ENCODE measurements at regions not wholly inside any gene's neighbourhood (a gene's known extent, or its start where the extent isn't known, plus 50 kb on each side); places are given as distances from the start of the nearest gene placed in this dataset.

DNA sequence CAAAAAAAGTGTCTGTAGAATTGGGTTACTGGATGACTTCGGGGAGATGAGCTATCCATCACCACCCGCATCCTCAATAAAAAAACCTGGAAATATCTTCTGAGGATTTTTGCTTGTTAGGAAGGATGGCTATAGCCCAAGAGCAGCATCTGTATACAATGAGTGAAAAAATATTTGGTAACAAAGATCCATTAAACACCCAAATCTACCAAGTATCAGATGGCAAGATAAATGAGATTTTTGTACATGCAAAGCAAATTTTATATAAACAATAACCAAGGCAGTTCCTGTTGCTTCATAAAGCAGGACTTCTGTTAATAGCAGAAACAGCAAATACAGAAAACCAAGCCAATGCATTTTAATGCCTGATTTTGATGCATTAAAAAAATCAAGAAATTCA, 166.6 kb downstream of the SLC28A3 start:
- H3K36me3 Mint-ChIP-seq (ENCODE audit: low read depth) = no peaks in the 10 kb centered on the region
- no peak overlapping the region for H3K4me3 Mint-ChIP-seq
- no peak overlapping the region for H3K27ac Mint-ChIP-seq (ENCODE audit: unreplicated experiment)
- peaks cover 5% of the 10 kb centered on the region for H3K4me1 Mint-ChIP-seq
- no peak for DNase-seq (ENCODE audit: low read depth, low spot score)
- H3K9me3 Mint-ChIP-seq = peaks cover 4% of the 10 kb centered on the region
- TF ChIP-seq, protein P1, sequence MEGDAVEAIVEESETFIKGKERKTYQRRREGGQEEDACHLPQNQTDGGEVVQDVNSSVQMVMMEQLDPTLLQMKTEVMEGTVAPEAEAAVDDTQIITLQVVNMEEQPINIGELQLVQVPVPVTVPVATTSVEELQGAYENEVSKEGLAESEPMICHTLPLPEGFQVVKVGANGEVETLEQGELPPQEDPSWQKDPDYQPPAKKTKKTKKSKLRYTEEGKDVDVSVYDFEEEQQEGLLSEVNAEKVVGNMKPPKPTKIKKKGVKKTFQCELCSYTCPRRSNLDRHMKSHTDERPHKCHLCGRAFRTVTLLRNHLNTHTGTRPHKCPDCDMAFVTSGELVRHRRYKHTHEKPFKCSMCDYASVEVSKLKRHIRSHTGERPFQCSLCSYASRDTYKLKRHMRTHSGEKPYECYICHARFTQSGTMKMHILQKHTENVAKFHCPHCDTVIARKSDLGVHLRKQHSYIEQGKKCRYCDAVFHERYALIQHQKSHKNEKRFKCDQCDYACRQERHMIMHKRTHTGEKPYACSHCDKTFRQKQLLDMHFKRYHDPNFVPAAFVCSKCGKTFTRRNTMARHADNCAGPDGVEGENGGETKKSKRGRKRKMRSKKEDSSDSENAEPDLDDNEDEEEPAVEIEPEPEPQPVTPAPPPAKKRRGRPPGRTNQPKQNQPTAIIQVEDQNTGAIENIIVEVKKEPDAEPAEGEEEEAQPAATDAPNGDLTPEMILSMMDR (conservative IDR thresholded peaks at IDR 0.05) = no peak
- H3K27me3 Mint-ChIP-seq (ENCODE audit: low read depth) = no peaks in the 10 kb centered on the region

DNA sequence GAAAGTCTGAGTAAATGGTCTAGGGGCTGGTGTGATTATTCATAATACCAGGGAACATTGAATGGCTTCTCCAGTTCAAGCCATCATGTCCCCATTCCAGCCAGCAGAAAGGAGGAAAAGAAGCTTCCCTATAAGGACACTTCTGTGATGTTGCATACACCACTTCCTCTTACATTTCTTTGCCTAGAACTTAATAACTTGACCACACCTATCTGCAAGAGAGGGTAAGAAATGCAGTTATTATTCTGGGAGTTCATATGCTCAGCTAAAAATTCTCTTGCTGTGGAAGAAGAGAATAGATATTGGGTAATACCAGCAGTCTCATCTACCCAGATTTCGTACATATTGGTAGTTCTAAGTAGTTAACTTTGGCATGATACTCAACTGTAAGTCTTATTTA, 166.1 kb downstream of the SLC28A3 start:
- Mint-ChIP-seq H3K4me1 (peaks cover 5% of the 10 kb centered on the region), H3K27me3 (ENCODE audit: low read depth) (no peaks in the 10 kb centered on the region), H3K36me3 (ENCODE audit: low read depth) (no peaks in the 10 kb centered on the region), H3K9me3 (peaks cover 5% of the 10 kb centered on the region), H3K27ac (ENCODE audit: unreplicated experiment) (no peak overlapping the region), H3K4me3 (no peak overlapping the region)
- DNase-seq (ENCODE audit: low read depth, low spot score) = no peak
- TF ChIP-seq, protein P1 (conservative IDR thresholded peaks at IDR 0.05) = no peak

DNA sequence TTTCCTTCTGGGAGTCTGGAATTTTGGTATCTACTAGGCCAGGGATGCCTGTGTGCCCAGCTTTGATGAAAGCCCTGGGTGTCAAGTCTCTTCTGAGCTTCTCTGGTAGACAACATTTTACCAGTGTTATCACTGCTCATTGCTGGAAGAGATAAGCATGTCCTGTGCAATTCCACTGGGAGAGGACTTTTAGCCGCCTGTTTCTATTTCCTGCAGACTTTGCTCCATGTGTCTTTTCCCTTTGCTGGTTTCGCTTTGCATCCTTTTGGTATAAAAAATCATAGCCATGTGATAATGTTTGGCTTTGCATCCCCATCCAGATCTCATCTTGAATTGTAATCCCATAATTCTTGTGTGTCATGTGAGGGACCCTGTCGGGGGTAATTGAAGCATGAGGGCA, 163.2 kb downstream of the SLC28A3 start:
- no peaks in the 10 kb centered on the region for H3K27me3 Mint-ChIP-seq (ENCODE audit: low read depth)
- H3K4me3 Mint-ChIP-seq = no peak overlapping the region
- H3K27ac Mint-ChIP-seq (ENCODE audit: unreplicated experiment) = no peak overlapping the region
- H3K4me1 Mint-ChIP-seq = peaks cover 21% of the 10 kb centered on the region
- TF ChIP-seq, protein P1 (conservative IDR thresholded peaks at IDR 0.05) = no peak
- DNase-seq (ENCODE audit: low read depth, low spot score) = no peak
- no peaks in the 10 kb centered on the region for H3K36me3 Mint-ChIP-seq (ENCODE audit: low read depth)
- H3K9me3 Mint-ChIP-seq = peaks cover 5% of the 10 kb centered on the region

DNA sequence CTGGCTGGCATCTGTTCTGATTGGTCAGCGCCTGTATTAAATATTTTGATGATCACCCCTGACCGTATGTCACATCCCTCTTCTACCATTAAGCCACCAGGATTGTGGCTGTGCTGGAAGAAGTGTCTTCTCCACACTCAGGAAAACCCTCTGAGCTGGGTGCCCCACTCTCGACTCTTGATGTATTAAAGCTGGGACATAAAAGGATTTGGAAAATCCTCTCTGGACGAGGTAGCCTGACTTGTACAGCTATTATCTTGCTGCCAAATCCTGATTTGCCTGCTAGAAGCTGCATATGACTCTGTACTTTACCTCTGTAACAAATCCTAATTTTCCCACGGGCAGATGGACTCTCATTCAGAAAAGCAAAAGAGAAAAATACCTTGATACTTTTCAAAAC, 161.0 kb downstream of the SLC28A3 start:
- H3K27me3 Mint-ChIP-seq (ENCODE audit: low read depth) = no peaks in the 10 kb centered on the region

DNA sequence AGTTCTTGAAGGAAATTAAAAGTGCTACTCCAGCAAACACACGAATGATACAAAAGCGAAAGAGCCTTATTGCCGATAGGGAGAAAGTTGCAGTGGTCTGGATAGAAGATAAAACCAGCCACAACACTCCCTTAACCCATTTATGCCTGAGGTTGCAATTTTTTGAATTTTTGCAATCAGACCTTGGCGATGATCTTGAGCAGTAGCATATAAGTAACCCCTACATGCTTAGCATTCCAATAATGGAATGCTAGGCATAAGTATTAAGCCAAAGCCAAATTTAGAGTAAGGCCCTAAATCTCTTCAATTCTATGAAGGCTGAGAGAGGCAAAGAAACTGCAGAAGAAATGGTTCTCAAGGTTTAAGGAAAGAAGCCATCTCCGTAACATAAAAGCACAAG, 153.5 kb downstream of the SLC28A3 start:
- H3K27ac Mint-ChIP-seq (ENCODE audit: unreplicated experiment) = no peak overlapping the region
- H3K9me3 Mint-ChIP-seq = peaks cover 4% of the 10 kb centered on the region
- TF ChIP-seq, protein P1 (conservative IDR thresholded peaks at IDR 0.05) = no peak
- H3K4me1 Mint-ChIP-seq = peaks cover 4% of the 10 kb centered on the region
- H3K27me3 Mint-ChIP-seq (ENCODE audit: low read depth) = no peaks in the 10 kb centered on the region
- no peaks in the 10 kb centered on the region for H3K36me3 Mint-ChIP-seq (ENCODE audit: low read depth)
- no peak for DNase-seq (ENCODE audit: low read depth, low spot score)
- no peak overlapping the region for H3K4me3 Mint-ChIP-seq

More for the DNA sequence above, 161.0 kb downstream of the SLC28A3 start:
- peaks cover 17% of the 10 kb centered on the region for H3K4me1 Mint-ChIP-seq
- DNase-seq (ENCODE audit: low read depth, low spot score) = no peak
- TF ChIP-seq, protein P1 (conservative IDR thresholded peaks at IDR 0.05) = no peak
- H3K36me3 Mint-ChIP-seq (ENCODE audit: low read depth) = no peaks in the 10 kb centered on the region
- H3K4me3 Mint-ChIP-seq = no peak overlapping the region
- peaks cover 5% of the 10 kb centered on the region for H3K9me3 Mint-ChIP-seq
- H3K27ac Mint-ChIP-seq (ENCODE audit: unreplicated experiment) = no peak overlapping the region

DNA sequence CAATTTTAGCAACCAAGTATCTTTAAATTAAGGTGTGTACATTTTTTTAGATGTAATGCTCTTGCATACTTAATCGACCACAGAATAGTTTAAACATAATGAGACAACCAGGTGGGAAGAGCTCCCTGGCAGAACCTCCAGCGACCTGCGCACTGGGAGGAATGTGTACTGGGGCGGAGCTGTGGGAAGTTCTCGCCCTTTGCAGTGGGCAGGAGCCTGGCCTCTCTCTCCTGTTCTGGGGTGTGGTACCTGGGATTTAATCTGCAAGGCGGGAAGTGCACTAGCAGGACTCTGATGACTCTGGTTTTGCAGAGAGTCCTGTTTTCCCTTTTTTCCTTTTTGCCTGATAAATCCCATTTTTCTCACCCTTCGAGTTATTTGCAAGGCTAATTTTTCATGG, 150.7 kb downstream of the SLC28A3 start:
- no peak overlapping the region for H3K27ac Mint-ChIP-seq (ENCODE audit: unreplicated experiment)
- H3K36me3 Mint-ChIP-seq (ENCODE audit: low read depth) = no peaks in the 10 kb centered on the region
- no peak for DNase-seq (ENCODE audit: low read depth, low spot score)
- TF ChIP-seq, protein P1 (conservative IDR thresholded peaks at IDR 0.05) = no peak
- H3K4me3 Mint-ChIP-seq = no peak overlapping the region
- H3K9me3 Mint-ChIP-seq = peaks cover 4% of the 10 kb centered on the region
- peaks cover 6% of the 10 kb centered on the region for H3K4me1 Mint-ChIP-seq
- H3K27me3 Mint-ChIP-seq (ENCODE audit: low read depth) = peaks cover 2% of the 10 kb centered on the region
